Astrocyte of the spinal cord (primary cell): ENCODE measurements at regions not wholly inside any gene's neighbourhood (a gene's known extent, or its start where the extent isn't known, plus 50 kb on each side); places are given as distances from the start of the nearest gene placed in this dataset.

Experiments
- DNase-seq: peaks from one replicate; pipeline ENCODE4 v3.0.0; 2011; ENCODE audit warnings: low read depth, low spot score
- H3K4me3 ChIP-seq: 2 replicates; pipeline ENCODE4 v1.5.1; 2011; ENCODE audit warnings: low read depth, mild to moderate bottlenecking, low read length, moderate library complexity
- in situ Hi-C: cut with HindIII; loops from 2 replicates; pipeline ENCODE4 v1.10.0; 2017; ENCODE audit warnings: low sequenced_read_pairs
- TF ChIP-seq, protein P1 (sequence below): IDR thresholded peaks from 2 replicates; pipeline ENCODE4 v1.5.1; 2012; ENCODE audit warnings: low read depth, mild to moderate bottlenecking, low read length, inconsistent platforms

DNA sequence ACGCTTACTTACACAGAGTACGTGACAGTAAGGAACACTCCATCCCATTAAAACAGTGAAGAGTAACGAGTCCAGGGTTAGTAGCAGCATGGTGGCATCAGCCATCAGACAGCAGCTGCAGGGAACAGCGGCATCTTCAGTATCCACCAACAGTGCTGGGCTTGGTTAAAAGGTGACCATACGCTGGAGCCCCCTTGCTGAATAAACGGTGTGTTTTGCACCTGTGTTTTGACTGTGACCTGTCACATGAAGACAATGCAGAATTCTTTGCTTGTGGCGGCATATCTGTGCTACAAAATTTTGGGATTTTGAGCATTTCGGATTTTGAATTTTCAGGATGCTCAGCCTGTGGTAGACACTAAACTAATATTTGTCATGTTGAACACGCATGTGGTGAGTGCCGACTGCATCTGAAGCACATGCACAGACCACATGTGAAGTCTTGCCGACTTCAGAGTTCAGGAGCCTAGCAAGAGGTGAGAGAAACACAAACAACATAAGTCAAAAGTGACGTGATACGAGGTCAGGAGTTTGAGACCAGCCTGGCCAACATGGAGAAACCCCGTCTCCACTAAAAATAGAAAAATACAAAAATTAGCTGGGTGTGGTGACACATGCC is 69.3 kb upstream of the FRMD1 start:
- in situ Hi-C loops = no loop called here
- TF ChIP-seq, protein P1, sequence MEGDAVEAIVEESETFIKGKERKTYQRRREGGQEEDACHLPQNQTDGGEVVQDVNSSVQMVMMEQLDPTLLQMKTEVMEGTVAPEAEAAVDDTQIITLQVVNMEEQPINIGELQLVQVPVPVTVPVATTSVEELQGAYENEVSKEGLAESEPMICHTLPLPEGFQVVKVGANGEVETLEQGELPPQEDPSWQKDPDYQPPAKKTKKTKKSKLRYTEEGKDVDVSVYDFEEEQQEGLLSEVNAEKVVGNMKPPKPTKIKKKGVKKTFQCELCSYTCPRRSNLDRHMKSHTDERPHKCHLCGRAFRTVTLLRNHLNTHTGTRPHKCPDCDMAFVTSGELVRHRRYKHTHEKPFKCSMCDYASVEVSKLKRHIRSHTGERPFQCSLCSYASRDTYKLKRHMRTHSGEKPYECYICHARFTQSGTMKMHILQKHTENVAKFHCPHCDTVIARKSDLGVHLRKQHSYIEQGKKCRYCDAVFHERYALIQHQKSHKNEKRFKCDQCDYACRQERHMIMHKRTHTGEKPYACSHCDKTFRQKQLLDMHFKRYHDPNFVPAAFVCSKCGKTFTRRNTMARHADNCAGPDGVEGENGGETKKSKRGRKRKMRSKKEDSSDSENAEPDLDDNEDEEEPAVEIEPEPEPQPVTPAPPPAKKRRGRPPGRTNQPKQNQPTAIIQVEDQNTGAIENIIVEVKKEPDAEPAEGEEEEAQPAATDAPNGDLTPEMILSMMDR = no peak
- DNase-seq = no peak
- no peak overlapping the region for H3K4me3 ChIP-seq

DNA sequence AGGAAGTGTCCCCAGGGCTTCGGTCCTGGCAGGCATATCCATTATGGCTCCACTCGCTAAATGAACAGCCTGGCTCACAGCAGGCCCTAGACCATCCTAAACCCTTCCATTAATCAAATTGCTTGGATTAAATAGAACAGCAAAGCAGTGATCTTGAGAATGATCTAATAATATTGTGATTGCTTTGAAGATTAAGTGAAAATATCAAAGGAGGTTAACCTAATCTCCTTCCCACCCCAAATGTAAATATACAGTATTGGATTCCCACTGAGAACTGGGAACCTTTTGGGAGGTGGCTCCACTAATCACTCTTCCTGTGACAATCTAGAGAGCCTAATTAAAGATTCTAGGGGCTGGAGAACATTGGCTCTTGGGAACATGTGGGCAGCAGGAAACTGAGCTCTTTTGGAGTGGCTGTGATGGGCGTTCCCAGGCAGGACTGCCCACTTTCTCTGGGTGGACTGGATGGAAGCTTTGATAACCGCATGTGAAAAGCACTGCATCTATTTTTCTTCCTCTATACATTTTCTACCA is 68.3 kb upstream of the FRMD1 start:
- in situ Hi-C loops = no loop called here
- TF ChIP-seq, protein P1 = no peak
- peak; percentile 18 for DNase-seq
- no peak overlapping the region for H3K4me3 ChIP-seq

DNA sequence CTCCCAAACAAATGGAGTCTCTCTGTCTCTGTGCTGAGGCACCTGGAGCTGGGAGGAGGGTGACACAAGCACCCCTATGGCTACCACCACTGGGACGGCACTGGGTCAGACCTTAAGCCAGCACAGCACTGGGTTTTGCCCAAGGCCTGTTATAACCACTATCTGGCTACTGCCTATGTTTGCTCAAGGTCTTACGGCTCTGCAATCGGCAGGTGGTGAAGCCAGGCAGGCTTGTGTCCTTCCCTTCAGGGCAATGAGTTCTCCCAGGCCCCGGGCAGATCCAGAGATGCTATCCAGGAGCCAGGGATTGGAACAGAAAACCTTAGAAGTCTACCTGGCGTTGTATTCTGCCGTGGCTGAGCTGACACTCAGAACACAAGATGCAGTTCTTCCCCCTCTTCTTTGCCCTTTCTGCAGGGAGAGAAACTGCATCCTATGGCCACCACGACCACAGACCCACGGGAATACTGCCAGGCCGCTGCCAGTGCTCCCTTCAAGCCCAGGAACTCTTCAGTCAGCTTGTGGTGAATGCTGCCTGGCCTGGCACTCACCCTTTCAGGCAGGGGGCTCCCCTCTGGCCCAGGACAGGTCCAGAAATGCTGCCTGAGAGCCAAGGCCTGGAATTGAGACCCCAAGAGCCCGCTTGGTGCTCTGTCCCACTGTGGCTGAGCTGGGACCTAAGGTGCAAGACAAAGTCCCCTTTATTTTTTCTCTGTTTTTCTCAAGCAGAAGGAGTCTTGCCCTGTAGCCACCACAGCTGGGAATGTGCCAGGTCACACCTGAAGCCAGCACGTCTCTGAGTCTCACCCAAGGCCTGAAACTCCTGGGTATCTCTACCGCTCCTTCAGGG is 67.0 kb upstream of the FRMD1 start:
- in situ Hi-C loops = no loop called here
- TF ChIP-seq, protein P1 = no peak

DNA sequence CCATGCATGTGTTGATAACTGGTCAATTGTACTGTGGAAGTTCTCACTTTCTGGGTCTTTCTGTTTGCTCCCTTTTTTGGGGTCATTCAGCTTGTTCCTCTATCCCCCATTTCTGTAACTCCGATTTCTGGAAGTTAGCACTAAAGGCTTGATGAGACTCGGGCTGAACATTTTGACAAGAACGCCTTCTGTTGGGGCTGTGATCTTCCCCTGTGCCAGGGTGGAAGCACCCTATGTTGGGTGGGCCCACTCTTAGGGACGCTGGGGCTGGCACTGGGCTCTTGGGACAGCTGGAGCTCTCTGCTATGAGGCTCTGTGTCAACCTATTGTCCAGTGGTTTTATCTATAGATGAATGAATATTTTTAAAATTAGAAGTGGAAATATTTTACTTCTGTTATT is 60.1 kb upstream of the FRMD1 start:
- H3K4me3 ChIP-seq = no peak overlapping the region
- no peak for DNase-seq
- TF ChIP-seq, protein P1 = no peak
- in situ Hi-C loops = no loop called here

More for the DNA sequence above, 67.0 kb upstream of the FRMD1 start:
- no peak overlapping the region for H3K4me3 ChIP-seq
- DNase-seq = no peak

DNA sequence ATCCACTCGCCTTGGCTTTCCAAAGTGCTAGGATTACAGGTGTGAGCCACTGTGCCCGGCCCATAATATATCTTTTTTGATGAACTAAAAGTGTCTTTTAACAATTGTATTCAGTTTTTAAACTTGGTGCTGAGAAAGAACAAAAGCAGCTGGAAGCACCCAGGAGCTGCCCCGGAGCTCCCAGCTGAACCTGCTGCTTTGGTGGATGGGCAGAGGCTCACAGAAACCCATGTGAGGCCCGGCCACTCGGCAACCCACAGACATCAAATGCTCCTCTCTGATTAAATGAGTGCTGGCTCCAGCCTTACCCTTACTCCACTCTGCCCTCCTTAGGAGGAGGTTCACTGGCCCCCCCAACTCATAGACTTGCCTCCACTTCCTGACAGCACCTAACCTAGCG is 59.4 kb upstream of the FRMD1 start:
- TF ChIP-seq, protein P1 = no peak
- H3K4me3 ChIP-seq = no peak overlapping the region
- DNase-seq = no peak
- in situ Hi-C loops = no loop called here

DNA sequence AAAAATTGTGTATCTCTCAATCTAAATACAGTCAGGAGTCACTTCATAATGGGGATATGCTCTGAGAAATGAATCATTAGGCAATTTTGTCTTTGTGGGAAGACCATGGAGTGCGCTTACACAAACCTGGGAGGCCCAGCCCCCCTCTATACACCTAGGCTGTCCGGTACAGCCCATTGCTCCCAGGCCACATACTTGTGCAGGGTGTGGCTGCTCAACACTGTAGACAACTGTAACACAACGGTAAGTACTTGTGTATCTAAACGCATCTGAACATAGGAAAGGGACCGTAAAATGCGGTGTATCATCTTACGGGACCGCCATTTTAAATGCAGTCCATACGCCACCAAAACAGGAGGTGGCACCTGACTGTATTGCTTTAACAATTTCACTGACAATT is 58.0 kb upstream of the FRMD1 start:
- DNase-seq = no peak
- in situ Hi-C loops = no loop called here
- TF ChIP-seq, protein P1 = no peak
- H3K4me3 ChIP-seq = no peak overlapping the region
